Skeletal muscle cell (primary cell): ENCODE measurements at regions not wholly inside any gene's neighbourhood (a gene's known extent, or its start where the extent isn't known, plus 50 kb on each side); places are given as distances from the start of the nearest gene placed in this dataset.
"Not testable (repeated sequence)": the region's sequence is repeated elsewhere in the genome, so short reads cannot be mapped to it uniquely, and the experiment has no call there.

Experiments used
- DNase-seq: peaks from one replicate; pipeline ENCODE4 v3.0.0-alpha.2; 2010; ENCODE audit warnings: low read depth
- H3K4me3 ChIP-seq: 2 replicates; pipeline ENCODE4 v1.5.1; 2011; ENCODE audit warnings: low read depth, mild to moderate bottlenecking, control low read depth, low read length, moderate library complexity

DNA sequence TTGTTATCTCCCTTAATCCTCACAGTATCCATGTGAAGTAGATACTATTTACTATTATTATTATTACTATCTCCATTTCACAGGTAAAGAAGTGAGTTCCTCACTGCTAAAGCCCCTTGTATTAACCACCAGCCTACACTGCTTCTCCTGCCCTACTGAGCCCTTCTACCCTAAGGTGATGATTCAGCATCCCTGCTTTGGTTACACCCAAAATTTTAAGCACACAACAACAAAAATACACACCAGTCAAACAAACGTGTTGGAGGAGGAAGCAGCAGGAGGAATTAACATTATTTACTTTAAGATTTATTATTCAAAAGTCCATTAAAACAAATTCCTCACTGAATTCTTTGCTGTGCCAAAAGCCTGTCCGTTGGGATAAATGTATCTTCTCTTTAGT lies 370.2 kb upstream of the BRINP1 start:
- no peak for DNase-seq
- no peak overlapping the region for H3K4me3 ChIP-seq

DNA sequence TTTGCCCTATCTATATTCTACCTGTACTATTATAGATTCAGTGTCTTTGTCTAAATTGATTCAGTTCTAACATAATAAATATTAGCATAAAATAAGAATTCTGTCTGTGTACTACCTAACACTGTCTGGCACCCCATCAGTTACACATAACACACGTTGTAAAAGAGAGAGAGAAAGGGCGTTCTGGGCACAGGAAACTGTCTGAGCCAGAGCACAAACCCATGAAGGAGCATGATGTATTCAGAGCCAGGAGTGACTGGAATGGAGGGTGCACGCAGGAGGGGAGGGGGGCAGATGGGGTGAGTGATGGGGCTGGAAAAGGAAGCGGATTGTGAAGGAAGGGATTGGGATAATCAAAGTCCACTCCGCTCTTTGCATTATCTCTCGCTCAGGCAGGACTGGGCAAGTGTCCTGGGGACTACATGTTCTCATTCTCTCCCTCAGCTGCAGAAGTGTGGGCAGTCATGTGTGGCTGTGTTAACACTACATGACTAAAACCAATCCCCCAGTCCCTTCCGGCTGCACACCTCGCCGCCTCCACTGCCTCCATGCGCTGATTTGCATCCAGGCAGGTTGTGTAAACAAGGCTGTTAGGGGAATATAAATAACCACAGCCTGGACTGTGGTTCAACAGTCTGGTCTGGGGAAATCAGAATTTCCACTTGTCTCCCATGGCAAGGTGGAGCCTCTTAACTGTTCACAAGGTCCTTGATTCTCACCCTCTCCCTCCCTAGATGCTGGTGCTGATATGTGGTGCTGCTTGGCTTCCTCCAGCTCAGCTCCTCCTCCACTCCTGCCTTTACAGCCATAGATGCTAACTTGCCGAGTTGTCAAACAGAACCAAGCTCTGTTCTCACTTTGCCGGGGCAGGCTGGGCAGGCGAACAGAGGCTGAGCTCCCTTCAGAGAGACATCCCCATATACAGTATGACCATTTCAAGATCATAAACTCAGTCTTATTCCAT lies 367.5 kb upstream of the BRINP1 start:
- DNase-seq: no peak

DNA sequence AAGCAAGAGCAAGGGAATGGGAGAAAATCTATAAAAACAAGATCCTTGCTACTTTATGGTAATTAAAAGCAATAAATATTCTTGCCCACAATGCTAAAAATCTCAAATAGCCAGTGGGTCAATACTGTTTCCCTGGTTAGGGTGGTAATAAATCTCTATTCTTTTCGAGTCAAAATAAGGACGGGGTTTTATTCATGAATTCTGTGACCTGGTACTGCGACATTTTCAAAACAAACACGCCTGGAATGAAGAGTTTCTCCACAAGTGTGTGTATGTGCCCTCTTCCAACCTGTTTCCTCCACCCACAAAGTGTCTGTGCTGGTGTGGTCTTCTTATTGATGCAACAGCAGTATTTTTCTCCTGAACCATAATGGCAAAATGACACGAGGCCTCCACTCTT lies 358.8 kb upstream of the BRINP1 start:
- no peak overlapping the region for H3K4me3 ChIP-seq
- no peak for DNase-seq

More for the DNA sequence above, 367.5 kb upstream of the BRINP1 start:
- no peak overlapping the region for H3K4me3 ChIP-seq

DNA sequence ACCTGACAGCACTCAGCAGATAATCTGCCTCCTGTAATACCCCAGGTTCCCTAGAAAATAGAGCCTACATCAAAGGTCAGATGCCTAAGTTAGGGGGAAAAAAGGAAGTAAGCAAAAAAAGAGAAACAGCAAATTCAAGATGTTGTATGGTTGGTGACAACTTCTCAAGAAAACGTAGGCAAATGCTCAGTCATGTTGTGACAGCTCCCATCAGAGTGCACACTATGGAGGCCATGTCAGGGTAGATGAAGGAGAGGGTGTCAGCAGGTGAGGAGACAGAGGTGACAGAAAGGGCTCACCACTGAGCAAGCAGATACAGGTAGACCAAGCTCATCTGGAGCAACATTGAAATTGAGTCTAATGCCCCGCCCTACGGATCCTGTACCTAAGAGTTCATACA lies 356.8 kb upstream of the BRINP1 start:
- no peak for DNase-seq
- H3K4me3 ChIP-seq: no peak overlapping the region

DNA sequence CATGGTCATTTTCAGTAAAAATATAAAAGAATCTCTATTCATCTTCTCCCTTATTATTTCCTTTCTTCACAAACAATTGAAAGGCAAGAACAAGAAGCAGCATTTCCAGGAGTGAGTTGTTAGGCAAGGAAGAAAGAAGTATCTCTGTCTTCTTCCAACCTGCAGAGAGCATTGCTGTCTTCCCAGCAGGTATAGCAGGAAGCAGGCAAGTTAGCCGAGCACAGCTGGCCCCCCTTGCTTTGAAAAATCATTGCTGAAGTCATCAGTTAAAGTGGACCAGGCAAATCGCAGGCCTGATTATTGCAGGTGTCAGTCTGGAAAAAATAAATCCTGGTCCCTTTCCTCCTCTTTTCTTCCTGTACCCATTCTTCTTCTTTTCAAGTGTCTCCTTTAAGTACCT lies 353.1 kb upstream of the BRINP1 start:
- DNase-seq: no peak
- no peak overlapping the region for H3K4me3 ChIP-seq

DNA sequence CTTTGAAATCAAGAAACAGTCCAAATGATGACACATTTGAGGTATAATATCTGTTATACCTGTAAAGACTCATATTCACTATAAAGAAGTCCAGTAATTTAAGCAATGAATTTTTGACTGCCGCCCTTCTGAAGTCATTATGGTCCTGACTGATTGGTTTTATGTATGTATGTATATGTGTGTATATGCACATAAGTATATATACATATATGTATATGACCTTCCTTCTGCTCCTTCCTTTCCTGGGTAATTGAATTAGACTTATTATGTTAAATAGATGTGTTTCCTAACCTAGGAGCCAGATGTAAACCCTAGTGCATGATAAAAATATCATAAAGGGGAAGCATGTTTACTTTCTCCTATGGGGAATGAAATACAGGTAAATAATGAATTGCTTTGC lies 343.1 kb upstream of the BRINP1 start:
- no peak overlapping the region for H3K4me3 ChIP-seq
- DNase-seq: no peak

DNA sequence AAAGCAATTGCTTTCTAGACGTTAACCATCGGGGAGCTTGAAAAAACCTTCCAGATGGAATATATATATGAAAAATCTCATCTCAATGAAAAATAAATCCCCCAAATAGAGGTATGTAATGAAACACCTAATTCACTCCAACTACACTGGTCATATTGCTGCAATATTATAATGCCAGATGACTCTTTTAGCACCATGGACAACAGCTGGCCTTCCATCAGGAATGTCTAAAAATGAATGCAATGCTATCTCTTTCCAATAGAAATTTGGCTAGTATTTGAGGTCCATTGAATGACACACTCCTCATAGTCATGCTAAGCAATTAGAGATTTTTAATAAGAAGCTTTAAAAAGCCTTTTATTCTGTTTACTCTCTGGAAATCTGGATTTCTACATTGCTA lies 340.2 kb upstream of the BRINP1 start:
- H3K4me3 ChIP-seq: no peak overlapping the region
- no peak for DNase-seq

DNA sequence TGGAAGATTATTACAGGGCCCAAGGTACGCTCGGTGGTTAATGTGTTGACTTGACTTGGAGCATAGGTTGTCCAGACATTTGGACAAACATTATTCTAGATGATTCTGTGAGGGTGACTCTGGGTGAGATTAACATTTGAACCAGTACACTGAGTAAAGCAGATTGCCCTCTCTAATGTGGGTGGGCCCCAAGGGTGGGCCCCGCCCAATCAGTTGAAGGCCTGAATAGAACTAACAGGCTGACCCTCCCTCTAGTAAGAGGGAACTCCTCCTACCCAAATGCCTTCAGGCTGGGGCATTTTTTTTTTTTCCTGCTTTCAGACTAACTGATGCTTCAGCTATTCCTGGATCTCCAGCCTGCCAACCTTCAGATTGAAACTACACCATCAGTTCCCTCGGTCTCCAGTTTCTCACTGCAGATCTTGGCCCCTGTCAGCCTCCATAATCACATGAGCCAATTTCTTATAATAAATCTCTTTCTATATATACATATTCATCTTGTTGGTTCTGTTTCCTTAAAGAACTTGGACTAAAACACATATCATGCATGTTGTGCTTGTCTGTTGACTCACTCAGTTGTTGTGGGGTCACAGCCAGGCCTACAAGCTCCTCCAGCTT lies 338.1 kb upstream of the BRINP1 start:
- no peak for DNase-seq

DNA sequence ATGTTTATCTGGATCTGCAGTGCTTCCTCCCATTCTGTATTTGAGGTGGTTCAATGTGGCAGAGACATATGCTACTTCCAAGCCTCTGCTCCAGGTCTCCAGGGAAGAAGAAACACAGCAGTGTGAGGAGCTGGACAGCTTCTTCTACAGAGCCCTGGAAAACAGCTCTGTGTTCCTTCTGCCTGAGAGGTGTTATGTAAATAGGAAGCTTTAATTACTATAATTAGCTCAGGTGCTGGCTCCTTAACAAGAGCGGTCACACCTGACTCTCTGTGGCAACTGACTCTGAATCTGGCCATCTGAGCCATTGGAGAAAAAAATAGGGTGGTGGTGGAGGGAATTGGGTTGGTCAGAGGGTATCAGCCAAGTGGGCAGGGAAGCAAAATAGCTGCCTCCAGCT lies 332.4 kb upstream of the BRINP1 start:
- H3K4me3 ChIP-seq: no peak overlapping the region
- DNase-seq: no peak

More for the DNA sequence above, 338.1 kb upstream of the BRINP1 start:
- H3K4me3 ChIP-seq: no peak overlapping the region

DNA sequence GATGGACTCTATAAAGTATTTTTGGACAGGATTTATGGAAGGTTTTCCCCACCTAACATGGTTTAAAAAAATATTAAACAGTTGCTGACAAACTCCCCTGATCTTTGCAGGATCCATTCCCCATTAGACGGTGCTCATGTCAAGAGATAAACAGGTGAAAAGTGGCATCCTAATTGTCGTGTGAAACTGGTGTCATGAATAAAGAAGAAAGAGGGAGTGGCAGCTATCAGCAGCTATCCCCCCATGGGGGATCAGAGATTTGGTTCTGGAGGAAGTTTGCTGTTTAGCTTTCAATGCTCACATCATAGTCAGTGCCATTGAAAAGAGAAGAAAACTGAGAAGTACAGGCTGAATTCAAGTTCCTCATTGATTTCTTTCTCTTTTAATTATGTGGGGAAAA lies 329.3 kb upstream of the BRINP1 start:
- no peak overlapping the region for H3K4me3 ChIP-seq
- no peak for DNase-seq

DNA sequence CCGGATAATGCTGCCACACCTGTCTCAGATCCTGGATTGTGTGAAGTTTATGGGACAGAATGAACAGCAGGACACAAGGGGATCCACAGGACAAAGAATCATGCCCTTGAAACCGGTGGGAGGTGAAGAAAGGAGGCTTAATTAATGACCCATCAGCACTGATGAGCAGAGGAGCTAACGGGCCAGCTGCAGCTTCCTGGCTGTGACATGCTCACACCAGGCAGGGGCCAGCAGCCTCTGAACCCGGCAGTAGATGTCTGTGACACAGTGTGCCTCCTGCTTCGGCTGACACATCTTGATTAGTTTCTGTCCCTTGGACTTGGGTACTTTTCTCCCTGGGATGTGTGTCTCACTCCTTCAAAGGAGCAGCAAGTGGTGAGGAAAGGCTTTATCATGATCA lies 328.8 kb upstream of the BRINP1 start:
- no peak for DNase-seq
- no peak overlapping the region for H3K4me3 ChIP-seq

DNA sequence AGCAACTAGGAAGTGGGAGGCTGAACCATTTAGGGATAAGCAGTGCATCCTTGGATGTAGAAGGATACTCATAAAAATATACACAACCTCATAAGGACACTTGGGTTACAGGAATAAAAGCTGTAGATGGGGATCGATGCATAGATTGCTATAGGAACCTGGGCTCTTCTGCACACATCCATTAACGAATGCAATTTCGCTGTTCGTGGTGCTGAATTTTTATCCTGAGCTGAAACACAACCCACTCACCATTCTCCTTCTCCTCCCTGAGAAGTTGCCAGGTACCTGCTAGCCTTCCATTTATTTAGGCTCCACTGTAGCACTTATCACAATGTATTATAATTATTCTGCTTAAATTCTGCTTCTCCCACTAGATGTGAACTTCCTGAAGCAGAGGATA lies 320.6 kb upstream of the BRINP1 start:
- H3K4me3 ChIP-seq: no peak overlapping the region
- DNase-seq: no peak

DNA sequence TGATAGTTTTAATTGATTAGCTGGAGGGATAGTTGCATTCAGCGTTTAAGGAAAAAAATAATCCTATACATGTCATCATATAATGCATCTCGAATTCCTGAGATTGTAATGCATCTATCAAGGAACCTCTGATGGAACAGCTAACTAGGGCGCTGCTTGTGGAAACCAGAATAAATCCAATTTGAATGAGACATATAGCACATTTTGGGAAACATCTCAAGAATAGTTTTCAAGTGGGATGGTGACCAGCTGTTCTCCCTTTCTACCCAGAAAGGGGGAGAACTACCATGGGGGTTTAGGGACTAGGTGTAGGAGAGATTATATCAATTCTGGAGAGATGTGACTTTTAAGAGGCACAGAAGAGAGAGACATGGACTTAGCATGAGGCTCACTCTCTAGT lies 319.3 kb upstream of the BRINP1 start:
- H3K4me3 ChIP-seq: no peak overlapping the region
- no peak for DNase-seq

DNA sequence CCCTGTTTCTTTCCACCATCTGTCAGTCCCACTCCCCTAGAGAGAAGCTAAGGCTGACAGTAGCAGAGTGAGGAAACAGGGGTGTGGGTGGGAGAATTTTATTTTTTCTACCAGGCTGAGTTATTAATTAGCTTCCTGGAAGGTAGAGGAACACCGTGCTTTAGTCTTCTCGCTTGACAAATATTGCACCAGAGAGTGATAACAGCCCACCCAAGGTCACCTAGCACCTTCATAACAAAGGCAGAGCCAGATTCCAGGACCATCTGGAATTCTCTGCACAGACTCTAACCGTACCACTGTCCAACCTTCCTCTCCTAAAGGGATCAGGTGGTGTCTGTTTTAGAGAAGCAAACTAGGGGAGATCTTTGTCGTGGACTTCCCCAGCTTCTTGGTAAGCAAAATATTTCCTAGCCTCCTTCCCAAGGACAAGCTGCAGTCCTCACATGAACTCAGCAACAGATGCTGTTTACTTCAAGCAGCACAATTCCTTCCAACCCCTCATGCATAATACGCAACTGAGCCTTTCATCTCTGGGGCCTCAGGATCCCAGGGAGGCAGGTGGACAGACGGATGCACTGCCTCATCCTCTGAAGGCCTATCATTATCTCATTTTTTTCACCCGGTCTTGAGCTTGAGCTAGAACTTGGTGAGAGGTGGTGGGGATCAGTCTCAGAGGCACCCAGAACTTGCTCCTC lies 308.7 kb upstream of the BRINP1 start:
- H3K4me3 ChIP-seq: no peak overlapping the region
- no peak for DNase-seq

DNA sequence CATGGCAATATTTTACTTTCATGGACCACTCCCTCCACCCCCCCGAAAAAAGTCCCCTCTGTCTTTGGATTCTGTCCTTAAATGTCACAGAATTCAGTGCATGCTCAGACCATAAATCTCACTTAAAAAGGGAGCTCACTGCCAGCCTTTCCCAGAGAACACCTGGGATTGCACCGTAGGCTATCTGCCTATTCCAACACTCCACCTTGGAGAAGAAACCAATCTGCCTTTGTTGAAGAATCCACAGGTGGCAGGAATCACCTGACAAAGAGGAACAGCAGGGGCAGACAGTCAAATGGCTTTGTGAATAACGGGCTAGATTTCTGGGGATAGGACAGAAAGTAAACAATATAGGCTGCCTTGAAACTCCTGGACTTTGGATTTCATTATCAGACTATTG lies 306.7 kb upstream of the BRINP1 start:
- no peak for DNase-seq
- H3K4me3 ChIP-seq: no peak overlapping the region

DNA sequence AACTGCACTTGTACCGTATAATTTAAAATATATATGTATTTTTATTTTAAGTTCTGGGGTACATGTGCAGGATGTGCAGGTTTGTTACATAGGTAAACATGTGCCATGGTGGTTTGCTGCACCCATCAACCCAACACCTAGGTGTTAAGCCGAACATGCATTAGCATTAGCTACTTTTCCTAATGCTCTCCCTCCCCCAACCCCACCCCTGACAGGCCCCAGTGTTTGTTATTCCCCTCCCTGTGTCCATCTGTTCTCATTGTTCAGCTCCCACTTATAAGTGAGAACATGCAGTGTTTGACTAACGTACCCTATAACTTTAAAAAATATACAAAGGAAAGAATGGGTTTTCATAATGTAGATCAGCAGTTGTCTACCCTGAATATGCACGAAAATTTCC lies 303.5 kb upstream of the BRINP1 start:
- DNase-seq, H3K4me3 ChIP-seq: not testable (repeated sequence)

DNA sequence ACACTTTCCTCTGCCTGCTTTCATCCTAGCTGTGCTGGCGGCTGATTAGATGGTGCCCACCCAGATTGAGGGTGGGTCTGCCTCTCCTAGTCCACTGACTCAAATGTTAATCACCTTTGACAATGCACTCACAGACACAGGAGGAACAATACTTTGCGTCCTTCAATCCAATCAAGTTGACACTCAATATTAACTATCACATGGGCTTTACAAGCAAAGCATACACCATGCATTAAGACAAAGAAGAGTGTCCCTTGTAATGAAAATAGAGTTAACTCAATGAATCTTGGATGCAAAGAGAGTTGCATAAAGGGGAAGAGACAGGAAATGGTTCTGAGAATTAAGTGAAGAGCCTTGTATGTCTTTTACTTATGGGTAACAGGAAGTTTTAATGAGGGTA lies 298.7 kb upstream of the BRINP1 start:
- no peak overlapping the region for H3K4me3 ChIP-seq
- DNase-seq: no peak

DNA sequence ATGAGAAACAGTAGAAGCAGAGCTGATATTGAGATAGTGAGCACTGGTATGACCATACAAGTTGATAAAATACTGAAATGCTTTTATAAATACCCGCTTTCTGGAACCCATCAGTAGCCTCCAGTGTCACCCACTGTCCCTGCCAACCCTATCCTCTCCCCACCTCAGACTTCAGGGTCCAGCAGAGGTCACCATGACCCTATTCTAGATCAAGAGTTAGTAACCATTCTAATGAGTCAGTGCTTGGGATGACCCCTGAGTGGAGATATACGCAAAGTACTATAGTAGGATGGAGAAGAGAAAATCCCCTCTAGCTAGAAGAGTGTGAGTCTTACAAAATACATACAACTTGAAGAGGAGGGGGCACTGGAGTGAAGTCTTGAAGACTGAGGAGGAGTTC lies 297.9 kb upstream of the BRINP1 start:
- no peak for DNase-seq
- H3K4me3 ChIP-seq: no peak overlapping the region

DNA sequence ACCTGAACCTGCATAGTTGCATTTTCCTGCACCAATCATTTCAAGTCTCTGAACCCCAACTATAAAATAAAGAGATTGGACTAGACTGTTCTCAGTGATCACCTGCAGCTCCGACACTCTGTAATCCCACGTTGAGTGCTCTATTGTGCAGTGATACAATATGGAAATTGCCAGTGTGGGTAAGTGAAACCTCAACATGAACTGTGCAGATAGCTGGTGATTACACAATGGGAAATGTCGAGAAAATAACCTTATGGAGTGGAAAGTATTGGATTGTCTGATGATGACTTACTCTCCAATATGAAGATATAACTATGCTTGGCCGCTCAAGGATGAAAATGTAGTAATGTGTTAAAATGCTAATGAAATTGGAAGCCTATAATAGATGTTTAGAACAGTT lies 293.1 kb upstream of the BRINP1 start:
- no peak for DNase-seq
- H3K4me3 ChIP-seq: no peak overlapping the region

DNA sequence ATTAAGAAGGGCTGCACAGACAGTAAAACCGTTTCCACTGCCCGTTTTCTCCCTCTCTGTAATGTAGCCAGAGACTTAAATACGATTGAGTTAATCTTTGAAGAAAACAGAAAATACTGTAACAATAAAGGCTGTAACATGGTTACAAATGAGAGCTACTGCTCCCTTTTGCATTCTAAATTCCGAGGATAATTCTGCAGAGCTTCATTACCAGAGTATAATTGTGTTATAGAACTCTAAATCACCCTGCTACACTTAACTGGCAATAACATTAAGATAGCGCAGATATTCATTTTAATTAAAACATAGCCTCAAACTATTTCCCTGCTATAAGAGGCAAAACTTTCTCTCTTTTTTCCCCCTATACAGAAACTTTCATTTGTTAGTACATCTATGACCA lies 283.7 kb upstream of the BRINP1 start:
- DNase-seq: no peak
- no peak overlapping the region for H3K4me3 ChIP-seq
